ENCODE measurements at regions not wholly inside any gene's neighbourhood (a gene's known extent, or its start where the extent isn't known, plus 50 kb on each side); places are given as distances from the start of the nearest gene placed in this dataset.
"Not testable (repeated sequence)": the region's sequence is repeated elsewhere in the genome, so short reads cannot be mapped to it uniquely, and the experiment has no call there.

DNA sequence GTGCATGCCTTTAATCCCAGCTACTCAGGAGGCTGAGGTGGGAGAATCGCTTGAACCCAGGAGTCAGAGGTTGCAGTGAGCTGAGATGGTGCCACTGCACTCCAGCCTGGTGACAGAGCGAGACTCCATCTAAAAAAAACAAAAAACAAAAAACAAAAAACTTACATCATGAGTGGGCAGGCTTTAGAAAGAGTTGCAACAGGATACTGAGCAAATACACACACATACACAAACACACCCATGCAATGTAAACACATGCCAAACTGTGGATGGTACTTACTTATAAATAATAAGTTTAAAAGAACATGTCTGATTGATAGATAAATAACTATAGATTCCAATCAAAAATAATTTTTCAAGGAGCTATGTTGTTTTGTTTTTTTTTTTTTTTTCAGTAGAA, 481.7 kb upstream of the MARCKS start:
- DNase-seq (ENCODE audit: low read depth in 4 of 4, low spot score in 3 of 4): not testable (repeated sequence)

DNA sequence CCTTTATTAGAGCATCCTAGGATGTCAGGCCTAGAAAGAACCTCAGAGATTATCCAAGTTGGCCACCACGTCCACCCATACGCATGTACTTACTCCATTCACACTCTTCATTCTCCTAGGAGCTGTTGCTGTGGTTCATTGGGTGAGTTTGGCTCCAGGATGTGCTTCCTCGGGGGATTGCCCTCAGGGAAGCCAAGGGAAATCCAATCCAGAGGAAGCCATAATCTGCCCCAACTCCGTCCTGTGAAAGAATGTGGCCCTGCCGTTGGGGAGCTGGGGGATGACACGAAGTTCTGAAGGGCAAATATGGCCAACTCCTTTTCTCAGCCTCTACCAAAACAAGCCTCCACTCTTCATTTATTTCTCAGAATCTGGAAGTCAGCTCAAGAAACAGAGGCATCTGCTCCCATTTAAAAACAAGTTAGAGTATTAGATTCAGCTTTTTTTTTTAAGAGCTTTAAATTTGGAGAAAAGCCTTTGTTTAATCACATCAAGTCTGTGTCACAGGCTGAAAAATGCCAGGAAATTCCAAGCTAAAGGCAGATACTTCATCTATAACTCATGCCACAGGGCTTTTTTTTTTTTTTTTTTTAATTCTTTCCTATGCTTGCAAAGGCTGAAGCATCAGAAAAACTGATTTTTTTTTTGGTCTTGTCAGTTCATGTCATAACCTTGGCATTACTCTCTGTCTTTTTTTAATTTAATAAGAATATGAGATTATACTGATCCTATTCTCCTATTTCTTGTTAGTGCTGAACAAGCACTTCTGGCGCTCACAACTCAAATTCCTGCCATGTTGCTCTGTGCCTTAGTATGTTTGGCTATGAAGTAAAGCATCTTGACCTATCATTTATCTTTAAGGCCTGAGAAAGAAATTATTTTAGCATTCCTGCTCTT, 480.9 kb upstream of the MARCKS start:
- DNase-seq (ENCODE audit: low read depth in 4 of 4, low spot score in 3 of 4): no peak

DNA sequence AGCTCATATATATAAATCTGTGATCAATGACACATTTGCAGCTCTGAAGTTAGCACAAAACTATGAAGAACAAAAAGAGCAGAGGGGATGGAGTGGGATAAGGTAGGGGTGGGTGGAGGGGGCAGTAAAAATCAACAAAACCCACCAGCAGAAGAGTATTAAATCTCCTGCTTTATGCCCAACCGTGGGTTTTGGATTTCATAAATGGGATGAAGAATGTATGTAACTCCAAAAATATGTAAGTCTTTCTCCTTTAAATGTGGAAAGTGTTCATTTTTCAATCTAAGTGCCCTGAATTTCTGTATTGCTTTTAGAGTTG, 480.3 kb upstream of the MARCKS start:
- DNase-seq (ENCODE audit: low read depth in 4 of 4, low spot score in 3 of 4): no peak

GRCh38 chr6:113377362-113377942, 479.7 kb upstream of the MARCKS start:
- no peak for DNase-seq (ENCODE audit: low read depth in 4 of 4, low spot score in 3 of 4)

GRCh38 chr6:113380591-113380990, 476.6 kb upstream of the MARCKS start:
- DNase-seq (ENCODE audit: low read depth in 4 of 4, low spot score in 3 of 4): no peak

DNA sequence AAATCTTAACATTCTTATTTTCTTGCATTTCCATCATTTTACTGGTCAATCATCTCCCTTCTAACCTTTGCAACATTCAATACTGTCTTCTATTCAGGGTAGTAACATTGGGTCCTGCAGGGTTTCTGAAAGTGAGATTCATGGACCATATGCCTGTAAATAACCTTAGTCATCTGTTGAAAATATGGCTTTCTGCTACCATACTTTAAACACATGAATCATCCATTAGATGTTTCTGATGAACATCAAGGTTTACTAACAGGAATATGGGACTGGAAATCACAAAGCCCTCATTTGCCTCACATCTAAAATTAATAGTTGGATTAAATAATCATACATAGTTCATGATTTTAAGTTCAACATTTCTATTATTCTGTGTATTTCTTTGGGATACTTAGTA, 475.9 kb upstream of the MARCKS start:
- no peak for DNase-seq (ENCODE audit: low read depth in 4 of 4, low spot score in 3 of 4)

- no peak for DNase-seq (ENCODE audit: low read depth in 4 of 4, low spot score in 3 of 4)
Measured at GRCh38 chr6:113381959-113382358, 475.2 kb upstream of the MARCKS start.

- no peak for DNase-seq (ENCODE audit: low read depth in 4 of 4, low spot score in 3 of 4)
Measured at GRCh38 chr6:113383701-113384100, 473.4 kb upstream of the MARCKS start.

- DNase-seq (ENCODE audit: low read depth in 4 of 4, low spot score in 3 of 4): no peak
Measured at GRCh38 chr6:113385020-113385431, 472.1 kb upstream of the MARCKS start.

- DNase-seq (ENCODE audit: low read depth in 4 of 4, low spot score in 3 of 4): no peak
Measured at GRCh38 chr6:113388996-113389395, 468.1 kb upstream of the MARCKS start.

DNA sequence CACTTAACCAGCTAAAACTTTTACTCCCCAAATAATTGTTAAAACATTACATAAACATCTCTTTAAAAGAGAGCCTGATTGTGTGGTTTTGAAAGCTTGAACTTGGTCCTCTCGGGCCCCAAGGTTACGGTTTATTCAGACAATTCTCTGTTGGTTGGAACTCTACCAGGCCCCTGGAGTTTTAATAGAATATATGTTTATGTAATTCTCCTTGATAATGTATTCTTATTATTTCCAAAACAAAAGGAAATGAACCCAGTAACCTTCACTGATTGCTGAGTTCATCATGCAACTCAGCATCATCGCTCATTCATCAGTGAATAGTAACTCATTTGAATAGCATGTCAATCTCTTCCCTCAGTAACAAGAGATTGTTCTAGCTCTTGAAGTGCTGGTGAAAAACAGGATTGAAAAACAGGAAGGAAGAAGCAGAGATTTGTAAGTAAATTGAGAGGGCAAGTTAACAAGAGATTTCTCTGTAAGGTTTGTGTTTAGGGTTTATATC, 464.5 kb upstream of the MARCKS start:
- DNase-seq (ENCODE audit: low read depth in 4 of 4, low spot score in 3 of 4): no peak

- DNase-seq (ENCODE audit: low read depth in 4 of 4, low spot score in 3 of 4): no peak
Measured at GRCh38 chr6:113394216-113394615, 462.9 kb upstream of the MARCKS start.

- DNase-seq (ENCODE audit: low read depth in 4 of 4, low spot score in 3 of 4): no peak
Measured at GRCh38 chr6:113394729-113395128, 462.4 kb upstream of the MARCKS start.

DNA sequence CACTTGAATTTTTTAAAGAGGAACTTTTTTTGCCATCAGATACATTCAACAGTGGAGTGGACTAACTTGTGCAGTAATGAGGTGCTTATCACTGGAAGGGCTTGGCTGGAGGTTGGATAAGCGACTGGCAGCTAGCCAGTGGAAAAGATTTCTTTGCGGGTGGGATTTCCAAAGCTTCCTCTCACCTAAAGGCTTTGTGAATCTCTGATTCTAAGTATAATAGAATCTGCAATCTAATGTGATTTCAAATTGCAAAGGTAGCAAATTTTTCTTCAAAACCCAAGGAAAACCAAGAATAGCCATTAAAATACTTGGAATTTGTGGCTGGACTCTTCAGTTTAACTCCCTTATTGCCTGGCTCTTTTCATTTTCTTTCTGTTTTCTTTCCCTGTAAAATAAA, 460.4 kb upstream of the MARCKS start:
- DNase-seq (ENCODE audit: low read depth in 4 of 4, low spot score in 3 of 4): no peak

DNA sequence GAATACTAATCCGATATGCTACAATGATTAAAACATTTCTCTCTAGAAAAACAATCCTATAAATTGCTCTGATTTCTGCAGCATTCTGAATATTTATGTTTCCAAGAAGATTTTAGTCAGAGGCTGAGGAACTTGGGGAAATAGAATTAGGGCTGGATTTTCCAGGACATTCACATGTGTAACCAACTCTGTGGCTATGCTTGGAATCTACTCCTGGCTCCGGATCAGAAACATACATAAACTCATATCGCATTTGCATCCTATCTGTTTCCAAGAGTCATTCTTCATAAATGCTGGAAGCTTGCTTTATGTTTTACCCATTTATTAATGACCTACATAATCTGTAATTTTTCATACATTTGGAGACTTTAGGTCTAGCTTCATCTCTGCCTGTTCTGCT, 459.9 kb upstream of the MARCKS start:
- DNase-seq (ENCODE audit: low read depth in 4 of 4, low spot score in 3 of 4): no peak

GRCh38 chr6:113401231-113401630, 455.9 kb upstream of the MARCKS start:
- DNase-seq (ENCODE audit: low read depth in 4 of 4, low spot score in 3 of 4): no peak

GRCh38 chr6:113402544-113402943, 454.6 kb upstream of the MARCKS start:
- no peak for DNase-seq (ENCODE audit: low read depth in 4 of 4, low spot score in 3 of 4)

DNA sequence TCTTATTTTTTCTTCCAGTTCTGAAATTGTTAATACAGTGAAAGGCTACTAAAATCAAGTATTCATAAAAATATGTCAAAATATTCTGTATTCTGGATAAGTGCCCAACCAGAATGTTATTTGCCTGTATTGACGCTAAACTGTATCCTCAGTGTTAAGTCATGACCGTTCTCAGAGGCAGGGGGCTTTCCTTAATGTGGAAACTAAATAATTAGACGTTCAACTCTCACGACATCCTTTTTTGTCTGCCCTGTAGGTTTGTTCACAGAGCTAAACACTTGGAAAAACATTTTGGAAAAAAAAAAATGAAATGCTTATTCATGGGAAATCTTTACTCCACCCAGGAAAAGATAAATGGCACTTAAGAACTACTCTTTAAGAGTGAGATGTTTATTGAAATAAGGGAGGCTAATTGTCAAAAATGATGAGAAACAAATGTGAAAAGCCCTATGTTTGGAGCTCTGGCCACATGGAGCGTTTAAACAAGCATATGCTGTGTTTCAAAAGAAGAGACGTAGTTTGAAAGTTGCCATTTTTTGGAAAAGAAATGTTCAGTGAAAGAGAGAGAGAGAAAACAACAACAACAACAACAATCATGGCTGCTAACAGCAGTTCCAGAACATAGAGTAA, 453.1 kb upstream of the MARCKS start:
- peak in 3 of 4 donors; percentile 39 to 48 (median 44) for DNase-seq (ENCODE audit: low read depth in 4 of 4, low spot score in 3 of 4)

DNA sequence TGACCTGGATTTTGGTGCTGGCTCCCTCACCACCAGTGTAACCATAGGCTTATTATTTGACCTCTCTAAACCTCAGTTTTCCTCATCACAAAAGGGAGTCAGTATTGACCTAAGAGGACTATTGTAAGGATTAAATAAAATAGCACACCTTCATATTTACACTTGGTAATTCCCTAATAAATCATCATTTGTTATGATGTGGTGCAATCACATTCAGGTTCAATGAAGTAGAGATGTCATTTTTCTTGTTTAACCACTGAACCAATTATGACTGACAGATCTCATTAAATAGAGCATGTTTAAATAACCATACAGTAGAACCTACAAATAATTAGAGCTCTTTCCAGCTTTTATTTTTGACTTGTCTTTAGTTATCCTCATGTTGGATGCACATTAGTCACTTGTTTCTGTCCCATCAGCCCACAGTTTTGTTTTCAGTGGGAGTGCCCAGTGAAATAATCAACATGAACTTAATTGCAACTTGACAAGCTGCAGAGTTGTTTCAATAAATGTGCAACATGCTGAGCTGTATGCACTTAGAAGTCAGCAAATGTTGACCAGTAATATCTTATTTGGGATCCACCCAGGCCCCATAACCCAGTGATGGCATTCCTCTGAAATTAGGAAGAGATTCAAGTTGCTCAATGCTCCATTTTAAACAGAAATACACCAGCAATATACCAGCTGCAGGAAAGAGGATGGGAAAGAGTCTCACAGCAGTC, 451.7 kb upstream of the MARCKS start:
- no peak for DNase-seq (ENCODE audit: low read depth in 4 of 4, low spot score in 3 of 4)

- no peak for DNase-seq (ENCODE audit: low read depth in 4 of 4, low spot score in 3 of 4)
Measured at GRCh38 chr6:113406048-113406695, 451.0 kb upstream of the MARCKS start.

DNA sequence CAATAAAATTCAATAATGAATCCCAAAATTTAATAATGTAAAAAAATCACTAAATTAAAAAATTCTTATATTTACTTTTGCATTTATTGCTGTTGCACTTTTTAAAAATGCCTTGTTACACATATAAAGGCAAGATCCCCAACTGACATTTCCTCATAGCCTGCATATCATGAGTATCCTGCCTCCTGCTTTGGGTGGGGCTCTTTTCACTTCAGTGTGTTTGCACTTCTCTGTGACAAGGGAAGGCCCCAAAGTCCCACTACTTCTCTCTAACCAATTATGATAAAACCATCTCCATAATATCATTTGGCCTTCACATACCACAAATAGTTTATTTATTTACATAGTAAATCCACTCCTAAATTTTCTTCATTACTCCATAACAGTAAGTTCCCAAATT, 446.1 kb upstream of the MARCKS start:
- DNase-seq (ENCODE audit: low read depth in 4 of 4, low spot score in 3 of 4): no peak

Measured in right renal pelvis (tissue), 4 donors.